ENCODE measurements at regions not wholly inside any gene's neighbourhood (a gene's known extent, or its start where the extent isn't known, plus 50 kb on each side); places are given as distances from the start of the nearest gene placed in this dataset.

GRCh38 chr5:110899566-110900412, 161.0 kb downstream of the SLC25A46 start:
- TF ChIP-seq CTCF (optimal IDR thresholded peaks at IDR 0.05 in 1 of 3, IDR thresholded peaks at IDR 0.05 in 1 of 3, conservative IDR thresholded peaks at IDR 0.05 in 1 of 3; ENCODE audit: extremely low read depth in 1 of 3, insufficient read depth in 2 of 3, low read length in 3 of 3) = no peak
- no peak for TF ChIP-seq EZH2 (IDR thresholded peaks at IDR 0.05; ENCODE audit: low read length)
